Head of caudate nucleus (tissue), 42 donors: ENCODE measurements at regions not wholly inside any gene's neighbourhood (a gene's known extent, or its start where the extent isn't known, plus 50 kb on each side); places are given as distances from the start of the nearest gene placed in this dataset.
"Not testable (repeated sequence)": the region's sequence is repeated elsewhere in the genome, so short reads cannot be mapped to it uniquely, and the experiment has no call there.

ENCODE experiments used
- DNase-seq, 42 donors: peaks; one replicate each; pipeline versions ENCODE4 v3.0.0 to v3.0.0-alpha.2; 2020 to 2021; ENCODE audit warnings: mixed read lengths in 7 of 42
- intact Hi-C: fragments of 100-400 bp; cut with DNase I; formaldehyde crosslinking; loops from one replicate; pipeline ENCODE4 v1.15.0; 2022

GRCh38 chr4:9692791-9693491 is 88.5 kb upstream of the DRD5 start:
- DNase-seq: peak in 10 of 42 donors; percentile 3 to 53 (median 31)
- intact Hi-C loops: loop anchor here (10.0 kb wide), 1 partner anchor 422 kb away; the partner anchor contains the start of gene WDR1

DNA sequence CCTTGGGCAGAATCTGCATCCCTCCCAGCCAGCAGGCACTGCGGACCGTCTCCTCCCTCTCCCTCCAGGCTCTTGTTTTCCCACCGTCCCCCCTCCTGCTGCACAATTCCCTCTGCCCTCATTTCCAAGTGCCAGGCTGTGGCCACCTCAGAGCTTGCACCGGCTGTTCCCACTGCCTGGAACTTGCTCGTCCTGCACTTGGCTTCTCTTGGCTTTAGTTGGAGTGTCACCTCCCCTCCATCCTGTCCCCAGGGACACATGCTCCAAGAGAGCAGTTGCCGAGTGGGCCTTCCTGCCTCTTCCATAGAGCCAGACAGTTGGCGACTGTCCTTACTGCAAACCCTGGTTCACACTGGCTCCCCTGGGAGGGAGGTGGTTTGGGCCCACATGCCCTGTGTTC is 87.0 kb upstream of the DRD5 start:
- DNase-seq: not testable (repeated sequence)
- intact Hi-C loops: loop anchor here (10.0 kb wide), 1 partner anchor 420 kb away; the partner anchor contains the start of gene WDR1

- intact Hi-C loops: loop anchor here (10.0 kb wide), 1 partner anchor 419 kb away; the partner anchor contains the start of gene WDR1
- DNase-seq: peak in 36 of 42 donors; percentile 18 to 74 (median 50)
Observed at GRCh38 chr4:9695994-9696393, 85.4 kb upstream of the DRD5 start.

DNA sequence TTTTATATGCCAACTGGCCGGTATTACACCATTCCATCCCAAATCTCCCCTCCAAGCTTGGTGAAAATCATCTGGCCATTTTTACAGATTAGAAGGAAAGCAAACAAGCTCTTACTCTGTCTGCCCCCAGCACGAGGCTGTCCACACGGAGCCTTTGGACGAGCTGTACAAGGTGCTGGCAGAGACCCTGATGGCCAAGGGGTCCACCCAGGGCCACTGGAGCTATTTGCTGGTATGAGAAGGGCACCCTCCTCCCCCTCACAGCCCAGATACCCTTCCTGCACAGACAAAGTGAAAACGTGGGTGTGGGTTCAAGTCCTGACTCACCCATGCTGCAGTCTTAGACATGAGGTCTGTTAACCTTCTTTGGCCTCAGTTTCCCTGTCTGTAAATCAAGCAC is 84.9 kb upstream of the DRD5 start:
- DNase-seq: not testable (repeated sequence)
- intact Hi-C loops: loop anchor here (10.0 kb wide), 1 partner anchor 418 kb away; the partner anchor contains the start of gene WDR1

DNA sequence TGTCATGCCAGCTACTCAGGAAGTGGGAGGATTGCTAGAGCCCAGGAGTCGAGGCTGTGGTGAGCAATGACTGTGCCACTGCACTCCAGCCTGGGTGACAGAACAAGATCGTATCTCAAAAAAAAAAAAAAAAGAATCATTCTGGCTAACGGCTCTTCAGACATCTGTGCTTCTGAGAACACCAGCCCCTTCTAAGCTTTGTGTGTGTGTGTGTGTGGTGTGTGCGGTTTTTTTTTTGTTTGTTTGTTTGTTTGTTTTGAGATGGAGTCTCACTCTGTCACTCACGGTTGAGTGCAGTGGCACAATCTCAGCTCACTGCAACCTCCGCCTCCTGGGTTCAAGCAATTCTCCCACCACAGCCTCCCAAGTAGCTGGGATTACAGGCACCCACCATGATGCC is 79.4 kb upstream of the DRD5 start:
- intact Hi-C loops: not testable (repeated sequence)

GRCh38 chr4:9702696-9703095 is 78.7 kb upstream of the DRD5 start:
- DNase-seq, intact Hi-C loops: not testable (repeated sequence)

More for the DNA sequence above, 79.4 kb upstream of the DRD5 start:
- not testable (repeated sequence) for DNase-seq

GRCh38 chr4:9703391-9703790 is 78.0 kb upstream of the DRD5 start:
- intact Hi-C loops: no loop called here
- peak in 40 of 42 donors; percentile 24 to 79 (median 52) for DNase-seq

GRCh38 chr4:9704126-9704525 is 77.3 kb upstream of the DRD5 start:
- intact Hi-C loops: not testable (repeated sequence)

GRCh38 chr4:9704551-9705332 is 76.7 kb upstream of the DRD5 start:
- intact Hi-C loops: no loop called here

More at GRCh38 chr4:9704126-9704525, 77.3 kb upstream of the DRD5 start:
- DNase-seq: not testable (repeated sequence)

DNA sequence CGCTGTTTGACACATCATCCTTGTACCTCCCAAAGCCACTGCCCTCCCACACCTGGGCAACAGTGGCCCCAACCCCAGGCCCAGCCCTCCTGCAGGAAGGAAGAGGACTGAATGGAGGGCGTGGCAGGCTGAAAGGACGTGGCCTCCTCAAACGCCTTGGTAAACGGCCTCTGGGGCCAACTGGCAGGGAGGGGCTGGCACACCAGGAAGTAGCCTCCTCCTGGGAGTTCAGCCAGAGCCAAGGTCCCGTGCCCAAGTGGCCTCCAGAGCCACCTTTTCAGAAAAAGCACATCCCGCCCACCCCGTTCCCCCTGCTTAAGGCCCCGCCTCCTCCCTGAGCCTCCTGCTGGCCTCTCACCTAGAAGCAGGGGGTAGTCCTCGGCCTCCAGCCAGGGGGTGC is 74.2 kb upstream of the DRD5 start:
- DNase-seq, intact Hi-C loops: not testable (repeated sequence)

More at GRCh38 chr4:9704551-9705332, 76.7 kb upstream of the DRD5 start:
- DNase-seq: no peak

DNA sequence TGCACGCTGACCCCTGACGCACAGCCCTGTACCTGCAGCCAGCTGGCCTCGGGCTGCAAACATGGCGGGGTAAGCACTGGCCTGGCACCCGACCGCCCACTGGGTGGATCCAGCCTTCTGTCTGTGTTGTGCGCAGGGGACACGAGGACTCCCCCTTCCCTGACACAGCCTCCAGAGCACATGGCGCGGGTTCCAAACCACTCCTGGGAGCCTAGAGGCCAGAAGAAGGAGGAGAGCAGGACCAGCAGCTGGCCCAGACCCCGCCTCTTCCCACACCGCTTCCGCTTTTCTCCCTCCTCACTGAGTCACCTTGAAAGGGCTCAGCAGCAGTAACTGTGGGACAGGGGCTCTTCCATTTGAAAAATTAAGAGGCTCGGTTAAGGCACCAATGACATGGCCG is 73.5 kb upstream of the DRD5 start:
- DNase-seq, intact Hi-C loops: not testable (repeated sequence)

GRCh38 chr4:9709724-9710123 is 71.7 kb upstream of the DRD5 start:
- no peak for DNase-seq
- intact Hi-C loops: no loop called here

- intact Hi-C loops, DNase-seq: not testable (repeated sequence)
Observed at GRCh38 chr4:9715271-9715670, 66.2 kb upstream of the DRD5 start.

- intact Hi-C loops: no loop called here
- no peak for DNase-seq
Observed at GRCh38 chr4:9716093-9716492, 65.3 kb upstream of the DRD5 start.

DNA sequence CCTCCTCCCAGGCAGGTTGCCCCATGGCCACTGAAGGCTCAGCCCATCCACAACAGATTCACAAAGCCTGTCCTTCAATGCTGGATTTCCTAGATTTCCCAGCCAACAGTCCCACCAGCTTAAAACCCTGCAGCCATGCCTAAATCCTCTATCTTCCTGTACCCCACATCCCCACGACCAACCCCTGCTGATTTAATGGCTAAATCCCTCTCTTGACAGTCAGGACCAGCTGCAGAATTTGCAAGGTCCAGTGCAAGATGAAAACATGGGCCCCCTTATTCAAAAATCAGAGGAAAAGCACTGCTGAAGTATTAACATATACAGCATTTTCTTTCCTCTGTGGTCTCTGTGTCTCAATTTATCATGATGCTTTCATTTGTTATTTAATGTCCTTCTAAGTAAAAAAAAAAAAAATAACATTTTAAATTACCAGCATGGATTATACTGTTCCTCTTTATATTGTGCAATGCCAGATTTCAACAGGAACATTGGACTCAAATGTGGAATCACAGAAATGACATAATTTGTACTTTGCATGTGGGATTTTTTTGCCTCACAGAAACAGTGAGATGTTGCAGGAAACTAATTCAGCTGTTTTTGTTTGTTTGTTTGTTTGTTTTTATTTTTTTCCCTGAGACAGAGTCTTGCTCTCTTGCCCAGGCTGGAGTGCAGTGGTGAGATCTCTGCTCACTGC is 63.0 kb upstream of the DRD5 start:
- intact Hi-C loops, DNase-seq: not testable (repeated sequence)

GRCh38 chr4:9722131-9722530 is 59.3 kb upstream of the DRD5 start:
- intact Hi-C loops, DNase-seq: not testable (repeated sequence)
